EH (cell line): ENCODE measurements at regions not wholly inside any gene's neighbourhood (a gene's known extent, or its start where the extent isn't known, plus 50 kb on each side); places are given as distances from the start of the nearest gene placed in this dataset.
A peak's percentile ranks its signal among the peaks of the same experiment; 100 is the strongest.
"Not testable (repeated sequence)": the region's sequence is repeated elsewhere in the genome, so short reads cannot be mapped to it uniquely, and the experiment has no call there.

Experiments
- DNase-seq: peaks from one replicate; pipeline ENCODE4 v3.0.0-alpha.2; 2015; ENCODE audit warnings: low read depth

DNA sequence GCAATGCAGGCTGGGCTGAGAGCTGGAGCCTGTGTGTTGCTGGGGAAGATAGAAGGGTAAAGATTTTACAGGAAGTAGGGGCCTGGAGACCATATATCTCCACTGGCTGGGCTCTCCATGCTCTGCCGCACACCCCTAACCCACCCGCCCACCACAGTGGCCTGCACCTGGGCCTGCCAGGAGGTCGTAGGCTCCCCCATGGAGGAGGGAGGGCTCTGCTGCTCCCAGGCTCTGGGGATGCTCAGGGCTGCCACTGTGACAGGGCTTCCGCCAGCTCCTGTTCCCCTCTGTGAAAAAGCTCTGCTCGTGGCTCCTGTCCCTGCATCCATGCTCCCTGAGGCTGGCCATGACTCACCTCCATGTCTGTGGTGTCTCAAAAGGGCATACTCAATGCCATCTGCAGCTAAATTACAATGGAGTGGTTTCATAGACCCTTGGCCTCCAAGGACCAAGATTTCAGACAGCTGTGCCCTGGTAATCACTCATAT lies 106.0 kb downstream of the CXCL12 start:
- DNase-seq, result peak; percentile 56

GRCh38 chr10:44268435-44268948 lies 116.4 kb downstream of the CXCL12 start:
- DNase-seq, result not testable (repeated sequence)

GRCh38 chr10:44267007-44267406 lies 117.9 kb downstream of the CXCL12 start:
- no peak for DNase-seq

DNA sequence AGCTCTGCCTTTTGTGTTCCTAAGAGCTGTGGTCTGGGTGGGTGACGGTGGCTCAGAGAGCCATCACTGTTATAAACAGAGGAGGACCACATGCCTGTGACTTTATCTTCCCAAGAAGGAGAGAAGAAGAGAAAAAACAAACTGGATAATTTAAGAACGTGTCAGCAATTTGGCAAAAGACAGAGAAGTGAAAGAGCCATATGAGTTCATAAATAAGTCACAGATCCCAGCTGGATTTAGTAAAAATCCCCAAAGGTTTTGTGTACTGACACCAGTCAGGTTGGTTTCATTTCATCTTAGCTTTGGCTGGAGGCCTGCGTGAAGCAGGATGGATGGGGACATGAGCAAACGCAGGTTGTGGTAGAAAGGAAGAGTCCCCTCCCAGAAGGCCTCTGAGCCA lies 120.7 kb downstream of the CXCL12 start:
- DNase-seq, result peak; percentile 42

DNA sequence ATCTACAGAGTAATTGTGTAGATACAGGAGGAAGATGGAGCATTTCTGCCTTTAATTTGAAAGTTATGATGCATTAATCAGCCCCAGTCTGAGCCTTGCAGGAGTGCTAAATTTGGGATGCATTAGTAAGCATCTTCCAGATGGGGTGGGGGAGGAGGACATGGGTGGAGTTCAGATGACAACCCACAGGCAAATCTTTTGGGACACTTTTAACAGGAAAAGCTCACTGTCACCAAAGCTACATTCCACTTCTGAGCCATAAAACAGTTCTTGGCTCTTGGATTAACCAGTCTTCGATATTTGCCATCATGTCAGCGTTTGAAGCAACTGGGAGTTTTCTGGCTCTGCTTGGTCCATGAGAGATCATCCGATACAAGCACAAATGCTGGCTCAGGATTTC lies 121.1 kb downstream of the CXCL12 start:
- DNase-seq, result peak; percentile 52

DNA sequence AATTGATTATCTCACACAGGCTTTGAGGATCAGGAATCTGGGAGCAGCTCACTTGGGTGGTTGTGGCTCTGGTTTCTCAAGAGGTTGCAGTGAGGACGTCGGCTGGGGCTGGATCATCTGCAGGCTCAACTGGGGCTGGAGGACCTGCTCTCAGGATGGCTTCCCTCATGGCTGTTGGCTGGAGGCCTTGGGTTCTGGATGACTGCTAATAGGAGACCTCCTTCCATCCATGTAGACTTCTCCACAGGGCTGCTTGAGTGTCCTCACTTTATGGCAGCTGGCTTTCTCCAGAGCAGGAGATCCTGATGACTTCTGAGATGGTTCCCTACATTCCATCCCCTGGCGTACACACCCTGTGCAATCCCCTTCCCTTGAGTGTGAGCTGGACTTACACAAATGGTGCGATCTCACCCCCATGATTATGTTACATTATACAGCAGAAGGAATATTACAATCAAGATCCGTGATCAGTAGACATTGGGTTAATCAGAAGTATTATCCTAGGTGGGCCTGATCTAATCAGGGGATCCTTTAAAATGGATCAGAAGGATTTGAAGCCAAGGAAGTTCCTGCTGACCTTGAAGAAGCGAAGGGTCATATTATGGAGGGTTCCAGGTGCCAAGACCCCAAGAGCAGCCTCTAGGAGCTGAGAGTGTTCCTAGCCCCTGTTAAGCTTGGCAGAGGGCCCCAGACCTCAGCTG lies 122.2 kb downstream of the CXCL12 start:
- DNase-seq, result no peak

DNA sequence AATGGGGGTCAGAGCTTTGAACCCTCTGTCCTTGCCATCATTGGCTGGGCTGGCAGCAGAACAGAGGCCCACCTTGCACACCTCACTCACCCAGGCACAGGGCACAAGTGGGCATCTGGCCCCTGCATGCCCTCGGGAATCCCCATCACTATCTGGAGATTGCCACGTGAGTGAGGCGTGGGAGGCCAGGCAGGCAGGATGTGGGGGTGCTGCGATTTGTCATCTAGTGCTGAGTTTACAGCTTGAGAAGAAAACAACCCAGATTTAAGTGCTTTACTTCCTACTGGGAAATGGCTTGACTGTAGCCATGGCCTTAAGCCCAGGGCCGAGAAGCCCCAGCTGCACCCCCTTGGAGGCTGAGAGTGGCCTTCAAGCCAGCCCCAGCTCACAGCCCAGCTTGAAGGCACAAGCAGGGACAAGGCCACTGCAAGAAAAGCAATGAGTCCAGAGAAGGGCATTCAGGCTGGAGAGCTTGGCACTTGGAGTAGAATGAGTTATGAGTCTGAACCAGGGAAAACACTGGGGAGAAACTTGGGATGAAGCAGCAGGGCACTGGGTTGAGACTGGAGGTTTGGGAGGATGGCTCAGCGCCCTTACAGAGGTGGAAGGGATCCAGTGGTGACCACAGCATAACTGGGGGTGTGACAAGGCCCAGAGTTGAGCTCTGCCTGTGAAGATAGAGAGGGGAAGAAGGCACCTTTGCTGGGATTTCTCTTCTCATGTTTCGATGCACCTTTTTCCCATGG lies 123.0 kb downstream of the CXCL12 start:
- peak; percentile 68 for DNase-seq

DNA sequence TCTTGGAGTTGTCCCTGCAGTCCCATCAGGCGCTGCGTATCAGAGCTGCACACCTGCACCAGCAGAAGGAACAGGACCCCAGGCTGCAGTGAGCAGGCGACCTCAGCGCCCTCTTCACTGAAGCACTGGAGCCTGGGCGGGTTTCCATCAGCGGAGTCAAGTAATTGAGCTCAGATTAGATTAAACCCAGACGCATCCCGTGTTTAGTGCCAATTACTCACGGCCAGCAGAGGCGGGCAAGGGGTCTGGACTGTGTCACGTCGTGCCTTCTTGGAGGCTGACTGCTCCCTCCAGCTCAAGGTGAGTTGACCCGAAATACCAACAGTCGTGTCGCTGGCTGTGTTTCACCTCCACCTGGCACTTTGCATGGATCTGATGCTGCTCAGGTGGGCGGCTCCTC lies 123.6 kb downstream of the CXCL12 start:
- no peak for DNase-seq

DNA sequence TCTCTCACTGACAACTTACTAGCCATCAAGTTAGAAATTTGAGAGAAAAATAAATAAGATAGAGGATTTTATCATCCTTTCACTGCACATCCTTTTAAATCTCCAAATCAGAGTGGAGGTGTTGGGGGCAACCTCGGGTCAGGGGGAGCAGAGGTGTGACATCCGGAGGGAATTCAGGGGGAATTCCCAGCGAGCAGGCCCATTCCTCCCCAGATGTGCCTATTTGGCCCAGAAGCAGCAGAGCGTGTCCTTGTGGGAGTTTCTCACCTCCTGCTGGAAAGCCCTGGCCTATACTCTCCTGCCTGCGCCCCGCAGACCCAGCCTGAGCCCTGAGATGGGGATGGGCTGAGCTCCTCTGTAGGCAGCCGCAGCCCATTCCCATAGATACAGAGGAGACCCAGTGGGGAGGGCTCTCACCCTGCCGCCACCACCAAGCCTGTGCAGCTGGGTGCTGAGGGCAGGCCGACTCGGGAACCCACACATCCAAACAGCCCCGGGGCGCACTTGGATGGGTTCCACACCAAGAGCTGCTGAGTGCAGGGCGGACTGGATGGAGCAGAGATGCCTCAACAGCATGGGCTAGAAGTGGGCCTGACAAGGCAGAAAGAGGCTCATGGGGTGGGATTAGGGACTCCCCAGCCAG lies 124.5 kb downstream of the CXCL12 start:
- no peak for DNase-seq

- DNase-seq, result no peak
Observed at GRCh38 chr10:44259090-44259874, 125.6 kb downstream of the CXCL12 start.

- no peak for DNase-seq
Observed at GRCh38 chr10:44258460-44259089, 126.3 kb downstream of the CXCL12 start.

- no peak for DNase-seq
Observed at GRCh38 chr10:44258019-44258418, 126.9 kb downstream of the CXCL12 start.

DNA sequence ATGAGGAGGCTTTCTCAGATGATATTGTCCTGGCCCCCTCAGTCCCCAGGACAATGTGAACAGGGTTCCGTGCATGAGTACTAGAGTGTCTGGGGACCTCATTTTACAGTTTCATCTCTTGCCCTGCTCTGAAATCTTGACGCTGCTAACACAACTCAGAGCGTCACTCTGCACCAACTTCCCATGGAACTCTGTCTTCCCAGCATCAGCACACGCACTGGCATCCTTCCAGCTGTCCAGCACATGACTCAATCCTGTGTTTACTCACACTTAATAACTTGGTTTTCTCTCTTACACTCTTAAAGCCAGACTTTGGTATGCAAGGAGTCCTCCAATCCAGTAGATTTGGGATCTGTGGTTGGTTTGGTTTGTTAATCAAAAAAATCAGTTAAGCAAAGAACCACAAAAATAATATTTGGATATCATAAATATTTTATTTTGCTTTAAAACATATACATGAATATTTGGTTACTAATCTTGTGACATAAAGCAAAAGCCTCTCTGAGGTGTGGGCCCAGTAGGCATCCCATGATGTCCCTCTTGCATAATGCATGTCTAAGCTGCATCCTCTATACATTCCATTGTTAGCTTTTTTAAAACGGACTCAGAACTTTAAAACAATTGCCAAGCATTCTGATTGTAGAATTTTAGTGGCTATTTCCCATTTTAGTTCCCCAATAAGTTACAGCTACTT lies 131.0 kb downstream of the CXCL12 start:
- DNase-seq, result peak; percentile 97

DNA sequence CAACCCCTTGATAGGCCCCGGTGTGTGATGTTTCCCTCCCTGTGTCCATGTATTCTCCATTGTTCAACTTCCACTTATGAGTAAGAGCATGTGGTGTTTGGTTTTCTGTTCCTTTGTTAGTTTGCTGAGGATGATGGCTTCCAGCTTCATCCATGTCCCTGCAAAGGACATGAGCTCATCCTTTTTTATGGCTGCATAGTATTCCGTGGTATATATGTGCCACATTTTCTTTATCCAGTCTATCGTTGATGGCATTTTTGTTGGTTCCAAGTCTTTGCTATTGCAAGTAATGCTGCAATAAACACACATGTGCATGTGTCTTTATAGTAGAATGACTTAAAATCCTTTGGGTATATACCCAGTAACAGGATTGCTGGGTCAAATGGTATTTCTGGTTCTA lies 132.3 kb downstream of the CXCL12 start:
- not testable (repeated sequence) for DNase-seq

- DNase-seq, result not testable (repeated sequence)
Observed at GRCh38 chr10:44249933-44250332, 135.0 kb downstream of the CXCL12 start.

- DNase-seq, result no peak
Observed at GRCh38 chr10:44249490-44249889, 135.4 kb downstream of the CXCL12 start.

DNA sequence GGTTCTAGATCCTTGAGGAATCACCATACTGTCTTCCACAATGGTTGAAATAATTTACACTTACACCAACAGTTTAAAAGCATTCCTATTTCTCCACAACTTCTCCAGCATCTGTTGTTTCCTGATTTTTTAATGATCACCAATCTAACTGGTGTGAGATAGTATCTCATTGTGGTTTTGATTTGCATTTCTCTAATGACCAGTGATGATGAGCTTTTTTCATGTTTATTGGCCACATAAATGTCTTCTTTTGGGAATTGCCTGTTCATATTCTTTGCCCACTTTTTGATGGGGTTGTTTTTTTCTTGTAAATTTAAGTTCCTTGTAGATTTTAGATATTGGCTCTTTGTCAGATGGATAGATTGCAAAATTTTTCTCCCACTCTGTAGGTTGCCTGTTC lies 138.2 kb downstream of the CXCL12 start:
- not testable (repeated sequence) for DNase-seq

DNA sequence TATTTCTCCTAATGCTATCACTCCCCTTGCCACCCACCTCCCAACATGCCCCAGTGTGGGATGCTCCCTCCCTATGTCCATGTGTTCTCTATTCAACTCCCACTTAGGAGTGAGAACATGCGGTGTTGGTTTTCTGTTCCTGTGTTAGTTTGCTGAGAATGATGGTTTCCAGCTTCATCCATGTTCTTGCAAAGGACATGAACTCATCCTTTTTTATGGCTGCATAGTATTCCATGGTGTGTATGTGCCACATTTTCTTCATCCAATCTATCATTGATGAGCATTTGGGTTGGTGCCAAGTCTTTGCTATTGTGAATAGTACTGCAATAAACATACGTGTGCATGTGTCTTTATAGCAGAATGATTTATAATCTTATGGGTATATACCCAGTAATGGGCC lies 138.6 kb downstream of the CXCL12 start:
- DNase-seq, result not testable (repeated sequence)

DNA sequence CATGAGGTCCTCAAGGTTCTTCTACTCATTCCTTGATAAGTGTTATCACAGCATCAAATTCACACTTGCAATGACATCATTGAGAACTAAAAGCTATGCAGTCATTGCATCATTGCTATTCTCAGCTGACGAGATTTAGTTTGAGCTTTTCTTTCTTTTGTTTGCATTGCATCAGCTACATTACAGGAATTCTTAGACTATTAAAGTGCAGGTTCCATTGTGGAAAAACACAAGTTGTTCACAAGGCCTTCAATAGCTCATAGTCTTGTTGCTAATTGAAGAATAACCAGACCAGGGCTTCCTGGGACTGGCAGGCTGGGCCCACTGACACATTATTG lies 139.3 kb downstream of the CXCL12 start:
- peak; percentile 69 for DNase-seq

- DNase-seq, result no peak
Observed at GRCh38 chr10:44244745-44245600, 139.9 kb downstream of the CXCL12 start.
